Mucosa of rectum (tissue), 2 donors: ENCODE measurements at regions not wholly inside any gene's neighbourhood (a gene's known extent, or its start where the extent isn't known, plus 50 kb on each side); places are given as distances from the start of the nearest gene placed in this dataset.

Experiments used
- H3K27ac ChIP-seq, 2 donors: one replicate each; pipeline ENCODE4 v1.7.0; 2013; ENCODE audit warnings: inconsistent platforms in 2 of 2, low read depth in 2 of 2, low read length in 2 of 2
- H3K27me3 ChIP-seq, 2 donors: one replicate each; pipeline ENCODE4 v1.7.0; 2013; ENCODE audit warnings: low read length in 2 of 2; ENCODE audit not compliant: control insufficient read depth in 2 of 2, insufficient read depth in 2 of 2
- H3K36me3 ChIP-seq, 2 donors: one replicate each; pipeline ENCODE4 v1.7.0; 2013; ENCODE audit warnings: low read length in 2 of 2; ENCODE audit not compliant: control insufficient read depth in 2 of 2, insufficient read depth in 2 of 2
- H3K4me1 ChIP-seq, 2 donors: one replicate each; pipeline ENCODE4 v1.7.0; 2013; ENCODE audit warnings: low read length in 2 of 2, mild to moderate bottlenecking in 1 of 2; ENCODE audit not compliant: control insufficient read depth in 2 of 2, insufficient read depth in 2 of 2
- H3K4me3 ChIP-seq, 2 donors: one replicate each; pipeline ENCODE4 v1.7.0; 2013; ENCODE audit warnings: low read length in 2 of 2
- H3K9ac ChIP-seq, 2 donors: one replicate each; pipeline ENCODE4 v1.7.0; 2013; ENCODE audit warnings: low read length in 2 of 2, low read depth in 1 of 2, mild to moderate bottlenecking in 1 of 2
- H3K9me3 ChIP-seq, 2 donors: one replicate each; pipeline ENCODE4 v1.7.0; 2013; ENCODE audit warnings: low read length in 2 of 2; ENCODE audit not compliant: control insufficient read depth in 2 of 2
- donor health status: healthy.
- donor health status: Normal muscosa, but diverticular disease.

- no peaks in the 10 kb centered on the region for H3K27me3 ChIP-seq
- H3K36me3 ChIP-seq: no peaks in the 10 kb centered on the region
- no peak overlapping the region for H3K9ac ChIP-seq
- no peak overlapping the region for H3K27ac ChIP-seq
- H3K9me3 ChIP-seq: no peaks in the 10 kb centered on the region
- no peak overlapping the region for H3K4me3 ChIP-seq
- H3K4me1 ChIP-seq: no peaks in the 10 kb centered on the region
Observed at GRCh38 chr18:60053747-60054304, 154.0 kb downstream of the PMAIP1 start.

GRCh38 chr18:60050821-60051220 is 151.0 kb downstream of the PMAIP1 start:
- Histone ChIP-seq H3K4me1 (no peaks in the 10 kb centered on the region), H3K9me3 (no peaks in the 10 kb centered on the region), H3K27me3 (no peaks in the 10 kb centered on the region), H3K9ac (no peak overlapping the region), H3K27ac (no peak overlapping the region), H3K36me3 (no peaks in the 10 kb centered on the region), H3K4me3 (no peak overlapping the region)

GRCh38 chr18:60049172-60049571 is 149.4 kb downstream of the PMAIP1 start:
- Histone ChIP-seq H3K27me3 (no peaks in the 10 kb centered on the region), H3K4me3 (no peak overlapping the region)

GRCh38 chr18:60047556-60047955 is 147.8 kb downstream of the PMAIP1 start:
- Histone ChIP-seq H3K27ac (no peak overlapping the region), H3K4me1 (no peaks in the 10 kb centered on the region), H3K36me3 (no peaks in the 10 kb centered on the region), H3K4me3 (no peak overlapping the region), H3K9ac (no peak overlapping the region), H3K9me3 (no peaks in the 10 kb centered on the region), H3K27me3 (no peaks in the 10 kb centered on the region)

More at GRCh38 chr18:60049172-60049571, 149.4 kb downstream of the PMAIP1 start:
- Histone ChIP-seq H3K27ac (no peak overlapping the region), H3K4me1 (no peaks in the 10 kb centered on the region), H3K36me3 (no peaks in the 10 kb centered on the region), H3K9ac (no peak overlapping the region), H3K9me3 (no peaks in the 10 kb centered on the region)

GRCh38 chr18:60044290-60045006 is 144.7 kb downstream of the PMAIP1 start:
- Histone ChIP-seq H3K9ac (no peak overlapping the region), H3K27me3 (no peaks in the 10 kb centered on the region), H3K4me3 (no peak overlapping the region), H3K9me3 (no peaks in the 10 kb centered on the region), H3K36me3 (no peaks in the 10 kb centered on the region), H3K4me1 (no peaks in the 10 kb centered on the region), H3K27ac (no peak overlapping the region)

- H3K36me3 ChIP-seq: no peaks in the 10 kb centered on the region
Observed at GRCh38 chr18:60040971-60041370, 141.2 kb downstream of the PMAIP1 start.

GRCh38 chr18:60038731-60039130 is 138.9 kb downstream of the PMAIP1 start:
- Histone ChIP-seq H3K36me3 (no peaks in the 10 kb centered on the region), H3K27me3 (no peaks in the 10 kb centered on the region), H3K9me3 (no peaks in the 10 kb centered on the region), H3K27ac (no peak overlapping the region), H3K9ac (no peak overlapping the region), H3K4me3 (no peak overlapping the region), H3K4me1 (no peaks in the 10 kb centered on the region)

More at GRCh38 chr18:60040971-60041370, 141.2 kb downstream of the PMAIP1 start:
- no peaks in the 10 kb centered on the region for H3K4me1 ChIP-seq
- no peak overlapping the region for H3K9ac ChIP-seq
- no peak overlapping the region for H3K4me3 ChIP-seq
- H3K27me3 ChIP-seq: no peaks in the 10 kb centered on the region
- no peak overlapping the region for H3K27ac ChIP-seq
- no peaks in the 10 kb centered on the region for H3K9me3 ChIP-seq

- Histone ChIP-seq H3K36me3 (no peaks in the 10 kb centered on the region), H3K4me3 (no peak overlapping the region), H3K9me3 (no peaks in the 10 kb centered on the region), H3K27ac (no peak overlapping the region), H3K9ac (no peak overlapping the region), H3K27me3 (no peaks in the 10 kb centered on the region), H3K4me1 (no peaks in the 10 kb centered on the region)
Observed at GRCh38 chr18:60027397-60027796, 127.6 kb downstream of the PMAIP1 start.

- no peak overlapping the region for H3K27ac ChIP-seq
- H3K4me1 ChIP-seq: no peaks in the 10 kb centered on the region
- no peaks in the 10 kb centered on the region for H3K9me3 ChIP-seq
Observed at GRCh38 chr18:60024857-60025256, 125.1 kb downstream of the PMAIP1 start.

GRCh38 chr18:60024345-60024744 is 124.5 kb downstream of the PMAIP1 start:
- Histone ChIP-seq H3K4me3 (no peak overlapping the region), H3K4me1 (no peaks in the 10 kb centered on the region), H3K9me3 (no peaks in the 10 kb centered on the region), H3K36me3 (no peaks in the 10 kb centered on the region), H3K27ac (no peak overlapping the region), H3K9ac (no peak overlapping the region), H3K27me3 (no peaks in the 10 kb centered on the region)

More at GRCh38 chr18:60024857-60025256, 125.1 kb downstream of the PMAIP1 start:
- no peaks in the 10 kb centered on the region for H3K27me3 ChIP-seq
- no peak overlapping the region for H3K4me3 ChIP-seq
- no peak overlapping the region for H3K9ac ChIP-seq
- H3K36me3 ChIP-seq: no peaks in the 10 kb centered on the region
